NCI-H748 (cell line): ENCODE measurements at regions not wholly inside any gene's neighbourhood (a gene's known extent, or its start where the extent isn't known, plus 50 kb on each side); places are given as distances from the start of the nearest gene placed in this dataset.
"Not testable (repeated sequence)": the region's sequence is repeated elsewhere in the genome, so short reads cannot be mapped to it uniquely, and the experiment has no call there.

Experiments
- DNase-seq: peaks from one replicate; lab custom pipeline; 2025; ENCODE audit not compliant: unreplicated experiment; lab: John Stamatoyannopoulos, UW

- DNase-seq: no peak
These were observed 123.5 kb upstream of the PKN2 start for GRCh38 chr1:88560621-88561020.

GRCh38 chr1:88562991-88563390 is 121.1 kb upstream of the PKN2 start:
- DNase-seq: no peak

- DNase-seq: no peak
These were observed 117.3 kb upstream of the PKN2 start for GRCh38 chr1:88566615-88567387.

GRCh38 chr1:88571506-88571905 is 112.6 kb upstream of the PKN2 start:
- no peak for DNase-seq

GRCh38 chr1:88579598-88579997 is 104.5 kb upstream of the PKN2 start:
- DNase-seq: no peak

- DNase-seq: no peak
These were observed 102.4 kb upstream of the PKN2 start for GRCh38 chr1:88581703-88582102.

- no peak for DNase-seq
These were observed 90.7 kb upstream of the PKN2 start for GRCh38 chr1:88593358-88593757.

- DNase-seq: peak; percentile 23
These were observed 88.6 kb upstream of the PKN2 start for GRCh38 chr1:88595355-88596002.

GRCh38 chr1:88597973-88598372 is 86.1 kb upstream of the PKN2 start:
- not testable (repeated sequence) for DNase-seq

- peak; percentile 14 for DNase-seq
These were observed 75.7 kb upstream of the PKN2 start for GRCh38 chr1:88608139-88608943.

- DNase-seq: peak; percentile 9
These were observed 75.0 kb upstream of the PKN2 start for GRCh38 chr1:88609051-88609450.

- DNase-seq: no peak
These were observed 73.4 kb upstream of the PKN2 start for GRCh38 chr1:88610687-88611086.

GRCh38 chr1:88612292-88612691 is 71.8 kb upstream of the PKN2 start:
- no peak for DNase-seq

- DNase-seq: no peak
These were observed 71.3 kb upstream of the PKN2 start for GRCh38 chr1:88612773-88613172.

GRCh38 chr1:88618331-88618730 is 65.7 kb upstream of the PKN2 start:
- no peak for DNase-seq

- not testable (repeated sequence) for DNase-seq
These were observed 61.0 kb upstream of the PKN2 start for GRCh38 chr1:88623101-88623500.
